D721Med (cell line): ENCODE measurements at regions not wholly inside any gene's neighbourhood (a gene's known extent, or its start where the extent isn't known, plus 50 kb on each side); places are given as distances from the start of the nearest gene placed in this dataset.
"Not testable (repeated sequence)": the region's sequence is repeated elsewhere in the genome, so short reads cannot be mapped to it uniquely, and the experiment has no call there.

Source experiments
- DNase-seq: peaks from one replicate; pipeline ENCODE4 v3.0.0; 2011; ENCODE audit warnings: low spot score; ENCODE audit not compliant: insufficient read length
- FAIRE-seq: peaks from 2 replicates; lab custom pipeline; 2011; peaks lifted over from hg19 to GRCh38; lab: Jason Lieb, UNC
- CTCF ChIP-seq: IDR thresholded peaks from 2 replicates; pipeline ENCODE4 v1.5.1; 2012; ENCODE audit warnings: mild to moderate bottlenecking, control low read depth; ENCODE audit not compliant: insufficient read depth; ENCODE audit errors: missing control alignments

DNA sequence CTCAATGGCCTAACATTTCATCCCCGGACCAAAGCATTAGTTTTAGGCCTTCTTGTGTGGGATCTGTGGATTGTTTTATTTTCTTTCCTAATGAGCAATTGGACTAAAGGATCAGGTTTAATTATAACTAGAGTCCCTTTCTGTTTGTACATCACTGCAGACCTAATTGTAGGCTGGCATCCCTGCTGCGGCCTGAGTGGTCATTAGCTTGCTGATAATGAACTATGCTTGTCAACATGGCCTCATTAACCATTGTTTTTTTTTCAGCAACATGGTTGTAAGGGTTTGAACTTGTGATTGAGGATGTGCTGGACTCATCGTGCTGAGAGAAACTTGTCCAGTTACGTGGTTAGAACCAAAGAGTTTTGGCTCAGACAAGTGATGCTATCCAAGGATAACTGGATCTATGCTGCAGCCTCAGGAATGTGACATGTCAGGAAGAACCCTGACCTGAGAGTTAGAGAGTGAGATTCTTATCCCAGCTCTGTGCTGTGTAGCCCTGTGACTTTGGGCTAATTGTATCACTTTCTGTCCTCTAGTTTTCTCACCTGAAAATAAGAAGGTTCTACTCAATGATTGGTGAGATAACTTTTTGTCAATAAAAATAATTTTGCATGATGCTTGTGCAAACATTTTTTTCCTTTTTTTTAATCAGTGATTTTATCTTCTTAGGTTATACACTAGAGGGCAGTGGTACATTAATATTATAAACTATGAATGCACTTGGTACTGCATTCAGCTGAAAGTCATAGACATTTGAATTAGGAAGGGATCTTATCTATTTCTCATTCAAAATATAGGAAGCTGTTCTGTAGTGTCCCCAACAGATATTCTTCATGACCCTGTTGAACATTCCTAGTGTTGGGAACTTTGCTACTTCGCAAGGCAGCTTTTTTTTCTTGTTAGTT lies 140.9 kb downstream of the RNF144B start:
- FAIRE-seq (no peak), DNase-seq (no peak)
- peak; percentile 48 for TF ChIP-seq CTCF

- no peak for FAIRE-seq
- TF ChIP-seq CTCF: no peak
- DNase-seq: no peak
Observed at GRCh38 chr6:18530201-18530600, 143.1 kb downstream of the RNF144B start.

GRCh38 chr6:18532139-18532538 lies 145.0 kb downstream of the RNF144B start:
- TF ChIP-seq CTCF: no peak
- DNase-seq (no peak), FAIRE-seq (no peak)

GRCh38 chr6:18533793-18534192 lies 146.6 kb downstream of the RNF144B start:
- no peak for FAIRE-seq
- no peak for TF ChIP-seq CTCF
- no peak for DNase-seq

- DNase-seq: no peak
- FAIRE-seq: no peak
- no peak for TF ChIP-seq CTCF
Observed at GRCh38 chr6:18536591-18537055, 149.5 kb downstream of the RNF144B start.

GRCh38 chr6:18538315-18538714 lies 151.2 kb downstream of the RNF144B start:
- no peak for TF ChIP-seq CTCF
- FAIRE-seq (no peak), DNase-seq (no peak)

DNA sequence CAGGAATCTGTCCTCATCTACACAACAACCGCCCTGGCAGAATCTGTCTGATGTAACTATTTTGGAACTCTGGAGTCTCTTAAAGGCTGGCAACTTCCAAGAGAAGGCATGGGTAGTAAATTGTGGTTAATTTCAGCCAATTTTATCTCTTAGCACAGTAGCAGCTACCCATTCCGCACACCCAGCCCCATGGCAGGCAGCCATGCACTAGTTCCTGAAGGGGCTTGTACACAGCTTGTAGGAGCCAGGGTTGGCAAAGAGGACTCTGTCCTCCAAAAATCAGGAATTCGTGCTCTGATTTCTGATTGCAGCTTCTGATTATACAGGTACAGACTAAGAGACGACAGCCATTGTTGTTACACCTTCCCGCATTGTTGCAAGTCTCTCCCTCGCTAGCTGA lies 155.9 kb downstream of the RNF144B start:
- no peak for TF ChIP-seq CTCF
- no peak for DNase-seq

GRCh38 chr6:18545142-18545541 lies 158.0 kb downstream of the RNF144B start:
- DNase-seq, FAIRE-seq: not testable (repeated sequence)

More for the DNA sequence above, 155.9 kb downstream of the RNF144B start:
- no peak for FAIRE-seq
